Chondrocyte (in vitro differentiated cells): ENCODE measurements at regions not wholly inside any gene's neighbourhood (a gene's known extent, or its start where the extent isn't known, plus 50 kb on each side); places are given as distances from the start of the nearest gene placed in this dataset.

Source experiments
- DNase-seq: peaks from one replicate; pipeline ENCODE4 v3.0.0; 2021; ENCODE audit warnings: mixed read lengths, low spot score
- H3K27ac Mint-ChIP-seq: one replicate; pipeline ENCODE4 v1.8.0; 2021; ENCODE audit warnings: mild to moderate bottlenecking, moderate library complexity, mixed read lengths; ENCODE audit not compliant: unreplicated experiment
- H3K27me3 Mint-ChIP-seq: 2 replicates; pipeline ENCODE4 v1.8.0; 2021; ENCODE audit warnings: low read depth, mixed read lengths
- H3K36me3 Mint-ChIP-seq: 2 replicates; pipeline ENCODE4 v1.8.0; 2021; ENCODE audit warnings: low read depth, mixed read lengths
- H3K4me1 Mint-ChIP-seq: 2 replicates; pipeline ENCODE4 v1.8.0; 2021; ENCODE audit warnings: low read depth, mild to moderate bottlenecking, mixed read lengths
- H3K4me3 Mint-ChIP-seq: one replicate; pipeline ENCODE4 v1.8.0; 2021; ENCODE audit warnings: mild to moderate bottlenecking, moderate library complexity, mixed read lengths; ENCODE audit not compliant: unreplicated experiment
- H3K9me3 Mint-ChIP-seq: 2 replicates; pipeline ENCODE4 v1.8.0; 2021; ENCODE audit warnings: low read depth, mixed read lengths
- TF ChIP-seq, protein P1 (sequence below): fragments of 200-600 bp; sonication (generic); IDR thresholded peaks from 2 replicates; pipeline ENCODE4 v1.5.0; 2021; ENCODE audit warnings: antibody characterized with exemption, mild to moderate bottlenecking, moderate library complexity

DNA sequence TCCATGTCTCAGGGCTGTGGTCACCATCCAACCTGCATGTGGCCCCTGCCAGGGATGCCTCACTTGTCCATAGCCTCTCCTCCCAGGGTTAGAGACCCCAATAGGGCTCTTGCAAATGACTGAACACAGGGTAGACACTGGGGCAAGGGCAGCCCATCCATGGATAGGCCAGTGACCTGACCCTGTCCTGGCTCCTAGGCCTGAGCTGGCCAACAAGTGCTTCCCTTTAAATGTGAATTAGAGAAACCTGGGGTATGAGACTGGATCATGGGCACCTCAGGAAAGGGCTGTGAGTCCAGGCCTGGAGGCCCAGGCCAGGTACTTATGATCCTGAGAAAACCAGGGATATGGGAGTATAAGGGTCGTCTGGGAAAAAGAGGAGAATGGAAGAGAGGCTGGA lies 64.5 kb downstream of the COPS8 start:
- no peaks in the 10 kb centered on the region for H3K27me3 Mint-ChIP-seq
- TF ChIP-seq, protein P1, sequence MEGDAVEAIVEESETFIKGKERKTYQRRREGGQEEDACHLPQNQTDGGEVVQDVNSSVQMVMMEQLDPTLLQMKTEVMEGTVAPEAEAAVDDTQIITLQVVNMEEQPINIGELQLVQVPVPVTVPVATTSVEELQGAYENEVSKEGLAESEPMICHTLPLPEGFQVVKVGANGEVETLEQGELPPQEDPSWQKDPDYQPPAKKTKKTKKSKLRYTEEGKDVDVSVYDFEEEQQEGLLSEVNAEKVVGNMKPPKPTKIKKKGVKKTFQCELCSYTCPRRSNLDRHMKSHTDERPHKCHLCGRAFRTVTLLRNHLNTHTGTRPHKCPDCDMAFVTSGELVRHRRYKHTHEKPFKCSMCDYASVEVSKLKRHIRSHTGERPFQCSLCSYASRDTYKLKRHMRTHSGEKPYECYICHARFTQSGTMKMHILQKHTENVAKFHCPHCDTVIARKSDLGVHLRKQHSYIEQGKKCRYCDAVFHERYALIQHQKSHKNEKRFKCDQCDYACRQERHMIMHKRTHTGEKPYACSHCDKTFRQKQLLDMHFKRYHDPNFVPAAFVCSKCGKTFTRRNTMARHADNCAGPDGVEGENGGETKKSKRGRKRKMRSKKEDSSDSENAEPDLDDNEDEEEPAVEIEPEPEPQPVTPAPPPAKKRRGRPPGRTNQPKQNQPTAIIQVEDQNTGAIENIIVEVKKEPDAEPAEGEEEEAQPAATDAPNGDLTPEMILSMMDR: no peak
- peaks cover 21% of the 10 kb centered on the region for H3K4me1 Mint-ChIP-seq
- peaks cover 17% of the 10 kb centered on the region for H3K9me3 Mint-ChIP-seq
- H3K36me3 Mint-ChIP-seq: peaks cover 9% of the 10 kb centered on the region
- no peak overlapping the region for H3K27ac Mint-ChIP-seq
- no peak overlapping the region for H3K4me3 Mint-ChIP-seq
- no peak for DNase-seq

DNA sequence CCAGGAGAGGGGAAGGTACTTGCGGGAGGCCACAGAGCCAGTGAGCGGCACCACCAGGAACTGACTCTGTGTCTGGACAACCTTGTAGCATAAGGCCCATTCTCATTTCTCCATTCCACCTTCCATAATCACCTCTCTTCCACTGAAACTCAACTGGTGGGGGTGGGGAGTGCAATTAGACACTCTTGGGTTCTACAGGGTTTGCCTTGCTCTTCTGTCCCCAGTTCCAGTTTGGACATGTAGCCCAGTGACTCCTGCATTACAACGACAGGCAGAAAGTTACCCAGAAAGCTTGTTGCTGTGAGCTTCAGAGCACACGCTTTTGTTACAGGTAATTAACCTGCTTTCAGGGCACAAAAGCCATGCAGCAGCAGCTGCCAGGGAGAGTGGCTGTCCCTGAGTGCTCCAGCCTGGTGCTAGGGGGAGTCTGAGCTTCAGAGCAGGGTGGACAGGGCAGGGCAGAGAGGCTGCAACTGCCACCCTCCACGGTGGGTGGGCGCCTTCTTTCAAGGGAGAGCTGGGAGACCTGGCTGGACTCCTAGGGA lies 65.2 kb downstream of the COPS8 start:
- peaks cover 28% of the 10 kb centered on the region for H3K4me1 Mint-ChIP-seq
- no peak for DNase-seq
- peaks cover 9% of the 10 kb centered on the region for H3K36me3 Mint-ChIP-seq
- TF ChIP-seq, protein P1: no peak
- H3K9me3 Mint-ChIP-seq: peaks cover 15% of the 10 kb centered on the region
- H3K4me3 Mint-ChIP-seq: no peak overlapping the region
- H3K27ac Mint-ChIP-seq: no peak overlapping the region
- H3K27me3 Mint-ChIP-seq: no peaks in the 10 kb centered on the region

DNA sequence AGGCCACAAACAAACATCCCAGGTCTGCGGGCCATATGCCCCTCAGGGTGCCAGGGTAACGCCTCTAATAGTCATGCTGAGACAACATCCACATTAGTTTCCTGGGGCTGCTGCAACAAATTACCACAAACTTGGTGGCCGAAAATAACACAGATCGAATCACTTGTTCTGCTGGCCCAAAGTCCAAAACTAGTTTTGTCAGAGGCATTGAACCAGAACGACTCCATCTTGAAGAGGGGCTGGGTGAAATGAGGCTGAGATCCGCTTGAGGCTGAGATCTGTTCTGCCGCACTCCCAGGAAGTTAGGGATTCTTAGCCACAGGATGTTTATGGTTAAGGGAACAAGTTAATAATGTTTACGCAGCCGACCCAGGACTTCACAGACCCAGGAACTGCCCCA lies 66.7 kb downstream of the COPS8 start:
- Mint-ChIP-seq H3K4me1 (peaks cover 43% of the 10 kb centered on the region), H3K27ac (no peak overlapping the region), H3K36me3 (peaks cover 2% of the 10 kb centered on the region), H3K4me3 (no peak overlapping the region), H3K9me3 (peaks cover 4% of the 10 kb centered on the region), H3K27me3 (no peaks in the 10 kb centered on the region)
- TF ChIP-seq, protein P1: no peak
- no peak for DNase-seq

DNA sequence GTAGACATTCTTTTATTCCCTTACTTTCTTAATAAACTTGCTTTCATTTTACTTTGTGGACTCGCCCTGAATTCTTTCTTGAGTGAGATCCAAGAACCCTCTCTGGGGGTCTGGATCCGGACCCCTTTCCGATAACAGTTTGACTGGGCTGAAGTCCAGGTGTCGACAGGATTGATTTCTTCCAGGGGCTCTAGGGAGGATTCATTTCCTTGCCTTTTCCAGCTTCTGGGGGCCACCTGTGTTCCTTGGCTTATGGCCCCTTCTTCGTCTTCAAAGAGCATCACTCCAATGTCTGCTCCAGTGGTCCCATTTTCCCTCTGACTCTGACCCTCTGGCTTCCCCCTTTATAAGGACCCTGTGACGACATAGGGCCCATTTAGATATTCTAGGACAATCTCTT lies 67.5 kb downstream of the COPS8 start:
- H3K4me3 Mint-ChIP-seq: no peak overlapping the region
- peaks cover 51% of the 10 kb centered on the region for H3K4me1 Mint-ChIP-seq
- no peak overlapping the region for H3K27ac Mint-ChIP-seq
- no peaks in the 10 kb centered on the region for H3K27me3 Mint-ChIP-seq
- peaks cover 1% of the 10 kb centered on the region for H3K9me3 Mint-ChIP-seq
- TF ChIP-seq, protein P1: no peak
- H3K36me3 Mint-ChIP-seq: peaks cover under 1% of the 10 kb centered on the region
- no peak for DNase-seq

DNA sequence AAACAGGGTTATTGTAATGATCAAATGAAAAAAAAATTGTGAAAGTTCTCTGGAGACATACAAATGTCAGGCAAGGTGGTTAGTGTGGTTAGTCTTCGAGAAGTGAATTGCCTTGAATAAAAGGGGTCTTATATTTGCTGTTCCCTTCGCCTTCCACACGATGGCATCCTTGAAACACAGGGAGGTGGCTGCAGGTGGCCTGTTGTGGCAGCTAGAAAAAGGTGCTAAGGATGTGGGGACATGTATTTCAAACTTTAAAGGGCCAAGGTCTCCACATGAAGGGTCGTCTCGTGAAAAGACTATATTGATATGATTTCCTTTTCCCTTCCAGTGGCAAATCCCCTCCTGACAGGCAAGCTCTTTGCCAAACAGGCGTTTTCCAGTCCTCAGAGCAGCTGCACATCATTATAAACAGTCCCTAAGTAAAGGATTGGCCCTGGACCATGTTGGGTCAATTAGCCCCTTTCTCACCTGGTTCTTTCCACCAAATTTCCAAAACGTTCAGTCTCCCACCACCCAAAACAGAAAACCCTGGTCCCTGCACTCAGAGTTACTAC lies 68.5 kb downstream of the COPS8 start:
- Mint-ChIP-seq H3K4me3 (no peak overlapping the region), H3K4me1 (peaks cover 58% of the 10 kb centered on the region), H3K36me3 (no peaks in the 10 kb centered on the region), H3K27ac (no peak overlapping the region), H3K9me3 (peaks cover 5% of the 10 kb centered on the region), H3K27me3 (no peaks in the 10 kb centered on the region)
- no peak for DNase-seq
- TF ChIP-seq, protein P1: peak; percentile 82
